Coronary artery (tissue), 2 donors: ENCODE measurements at regions not wholly inside any gene's neighbourhood (a gene's known extent, or its start where the extent isn't known, plus 50 kb on each side); places are given as distances from the start of the nearest gene placed in this dataset.
"Not testable (repeated sequence)": the region's sequence is repeated elsewhere in the genome, so short reads cannot be mapped to it uniquely, and the experiment has no call there.

ENCODE experiments used
- DNase-seq: peaks from one replicate; pipeline ENCODE4 v3.0.0-alpha.2; 2017; ENCODE audit warnings: low spot score
- H3K27ac ChIP-seq, 2 donors: fragments of 200-600 bp; sonication (generic); one replicate each; pipeline ENCODE4 v1.5.1; 2016 to 2019
- H3K4me3 ChIP-seq: fragments of 200-600 bp; sonication (generic); 2 replicates; pipeline ENCODE4 v1.5.1; 2016; ENCODE audit warnings: mild to moderate bottlenecking, moderate library complexity
- TF ChIP-seq, protein P1 (sequence below): fragments of 200-600 bp; sonication (generic); IDR thresholded peaks from one replicate; pipeline ENCODE4 v1.5.1; 2019; ENCODE audit warnings: antibody characterized with exemption

DNA sequence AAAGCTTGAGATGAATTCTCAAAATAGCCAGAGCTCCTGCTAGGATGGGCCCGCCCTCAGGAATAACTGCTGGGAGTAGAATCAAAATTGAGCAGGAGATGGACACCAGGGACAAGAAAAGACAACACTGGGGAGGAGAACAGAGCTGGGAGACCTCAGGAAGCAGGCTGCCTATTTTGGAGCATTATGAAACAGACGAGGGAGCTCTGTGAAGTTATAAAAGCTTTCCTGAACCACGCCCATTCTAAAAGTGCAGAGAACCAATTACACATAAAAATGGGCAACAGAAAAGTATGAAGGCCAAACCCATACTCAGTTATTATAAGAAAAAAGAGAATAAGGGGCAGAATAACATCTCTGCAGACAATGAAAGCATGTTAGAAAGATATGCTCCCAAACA is 213.9 kb upstream of the TRPC7 start:
- DNase-seq: no peak
- H3K27ac ChIP-seq: no peak overlapping the region
- TF ChIP-seq, protein P1, sequence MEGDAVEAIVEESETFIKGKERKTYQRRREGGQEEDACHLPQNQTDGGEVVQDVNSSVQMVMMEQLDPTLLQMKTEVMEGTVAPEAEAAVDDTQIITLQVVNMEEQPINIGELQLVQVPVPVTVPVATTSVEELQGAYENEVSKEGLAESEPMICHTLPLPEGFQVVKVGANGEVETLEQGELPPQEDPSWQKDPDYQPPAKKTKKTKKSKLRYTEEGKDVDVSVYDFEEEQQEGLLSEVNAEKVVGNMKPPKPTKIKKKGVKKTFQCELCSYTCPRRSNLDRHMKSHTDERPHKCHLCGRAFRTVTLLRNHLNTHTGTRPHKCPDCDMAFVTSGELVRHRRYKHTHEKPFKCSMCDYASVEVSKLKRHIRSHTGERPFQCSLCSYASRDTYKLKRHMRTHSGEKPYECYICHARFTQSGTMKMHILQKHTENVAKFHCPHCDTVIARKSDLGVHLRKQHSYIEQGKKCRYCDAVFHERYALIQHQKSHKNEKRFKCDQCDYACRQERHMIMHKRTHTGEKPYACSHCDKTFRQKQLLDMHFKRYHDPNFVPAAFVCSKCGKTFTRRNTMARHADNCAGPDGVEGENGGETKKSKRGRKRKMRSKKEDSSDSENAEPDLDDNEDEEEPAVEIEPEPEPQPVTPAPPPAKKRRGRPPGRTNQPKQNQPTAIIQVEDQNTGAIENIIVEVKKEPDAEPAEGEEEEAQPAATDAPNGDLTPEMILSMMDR: no peak
- no peak overlapping the region for H3K4me3 ChIP-seq

GRCh38 chr5:136569875-136570274 is 204.5 kb upstream of the TRPC7 start:
- H3K4me3 ChIP-seq, DNase-seq, H3K27ac ChIP-seq: not testable (repeated sequence)

- H3K4me3 ChIP-seq, H3K27ac ChIP-seq, DNase-seq: not testable (repeated sequence)
Observed at GRCh38 chr5:136565457-136565856, 200.1 kb upstream of the TRPC7 start.

DNA sequence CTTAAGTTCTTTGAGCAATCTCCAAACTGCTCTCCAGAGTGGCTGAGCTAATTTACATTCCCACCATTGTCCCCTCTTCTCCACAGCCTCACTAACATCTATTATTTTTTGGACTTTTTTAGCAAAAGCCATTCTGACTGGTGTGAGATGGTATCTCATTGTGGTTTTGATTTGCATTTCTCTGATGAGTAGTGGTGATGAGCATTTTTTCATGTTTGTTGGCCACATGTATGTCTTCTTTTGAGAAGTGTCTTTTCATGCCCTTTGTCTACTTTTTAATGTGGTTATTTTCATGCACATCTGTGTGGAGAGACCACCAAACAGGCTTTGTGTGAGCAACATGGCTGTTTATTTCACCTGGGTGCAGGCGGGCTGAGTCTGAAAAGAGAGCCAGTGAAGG is 199.7 kb upstream of the TRPC7 start:
- H3K27ac ChIP-seq, H3K4me3 ChIP-seq, DNase-seq: not testable (repeated sequence)

GRCh38 chr5:136564431-136564830 is 199.1 kb upstream of the TRPC7 start:
- not testable (repeated sequence) for DNase-seq, H3K27ac ChIP-seq, H3K4me3 ChIP-seq

GRCh38 chr5:136563489-136563888 is 198.1 kb upstream of the TRPC7 start:
- TF ChIP-seq, protein P1: no peak

GRCh38 chr5:136560126-136560525 is 194.8 kb upstream of the TRPC7 start:
- H3K4me3 ChIP-seq: no peak overlapping the region
- TF ChIP-seq, protein P1: no peak
- DNase-seq: no peak
- H3K27ac ChIP-seq: no peak overlapping the region

More at GRCh38 chr5:136563489-136563888, 198.1 kb upstream of the TRPC7 start:
- no peak for DNase-seq
- H3K27ac ChIP-seq: no peak overlapping the region
- no peak overlapping the region for H3K4me3 ChIP-seq

GRCh38 chr5:136559651-136560050 is 194.3 kb upstream of the TRPC7 start:
- H3K4me3 ChIP-seq: no peak overlapping the region
- TF ChIP-seq, protein P1: no peak
- no peak overlapping the region for H3K27ac ChIP-seq
- no peak for DNase-seq

GRCh38 chr5:136547096-136547495 is 181.8 kb upstream of the TRPC7 start:
- DNase-seq, H3K4me3 ChIP-seq, H3K27ac ChIP-seq: not testable (repeated sequence)

GRCh38 chr5:136546441-136546840 is 181.1 kb upstream of the TRPC7 start:
- H3K4me3 ChIP-seq, DNase-seq, H3K27ac ChIP-seq: not testable (repeated sequence)

- H3K4me3 ChIP-seq, H3K27ac ChIP-seq, DNase-seq: not testable (repeated sequence)
Observed at GRCh38 chr5:136545031-136545430, 179.7 kb upstream of the TRPC7 start.
